ENCODE measurements at regions not wholly inside any gene's neighbourhood (a gene's known extent, or its start where the extent isn't known, plus 50 kb on each side); places are given as distances from the start of the nearest gene placed in this dataset.
A peak's percentile ranks its signal among the peaks of the same experiment; 100 is the strongest.

DNA sequence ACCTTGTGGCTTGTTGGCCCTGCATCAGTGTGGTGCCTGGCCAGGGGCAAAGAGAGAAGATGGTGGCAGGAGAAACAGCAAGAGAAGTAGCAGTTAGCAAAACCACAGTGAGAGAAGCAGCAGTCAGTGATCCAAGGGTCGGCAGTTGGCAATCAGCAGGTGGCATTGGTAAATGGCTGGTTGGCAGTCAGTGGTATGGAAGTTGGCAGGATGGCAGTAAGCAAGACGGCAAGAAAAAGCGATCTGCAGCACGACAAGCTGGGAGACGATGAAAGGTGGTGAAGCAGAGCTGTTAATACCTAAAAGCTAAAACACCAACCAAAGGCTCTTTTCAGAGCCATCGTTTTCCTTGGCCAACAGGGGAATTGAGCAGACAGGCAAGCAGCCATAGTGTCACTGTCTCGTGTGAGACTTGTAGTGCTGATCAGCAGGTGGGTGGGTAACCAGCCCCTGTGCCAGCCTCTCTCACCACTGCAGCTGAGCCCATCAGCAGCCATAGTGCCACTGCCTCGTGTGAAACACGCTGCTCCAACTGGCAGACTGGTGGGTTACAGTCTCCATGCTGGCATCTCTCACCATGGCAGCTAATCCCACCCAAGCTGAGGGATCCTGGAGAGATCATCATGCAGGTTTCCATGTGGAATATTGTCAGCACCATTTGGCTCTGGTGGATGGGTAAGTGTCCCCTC is 2078.4 kb downstream of the PCDH7 start:
- DNase-seq: no peak

DNA sequence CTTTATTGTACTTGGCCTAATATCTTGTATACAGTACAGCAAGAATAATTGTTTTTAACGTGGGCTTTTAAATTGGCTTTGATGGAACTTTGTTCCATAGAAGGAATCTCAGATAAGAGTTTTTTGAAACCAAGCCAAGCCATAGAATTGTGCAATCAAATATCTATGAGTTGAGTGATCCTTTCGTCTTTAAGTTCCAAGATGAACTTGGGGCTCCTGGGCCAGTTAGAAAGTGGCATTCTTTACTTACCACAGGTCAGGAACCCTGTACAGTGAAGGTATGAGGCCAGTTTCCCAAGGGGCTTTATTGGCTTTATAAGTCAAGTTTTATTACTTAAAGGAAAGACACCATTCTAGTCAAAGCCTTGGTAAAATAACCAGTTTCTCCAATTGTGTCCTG is 2104.2 kb downstream of the PCDH7 start:
- no peak for DNase-seq

DNA sequence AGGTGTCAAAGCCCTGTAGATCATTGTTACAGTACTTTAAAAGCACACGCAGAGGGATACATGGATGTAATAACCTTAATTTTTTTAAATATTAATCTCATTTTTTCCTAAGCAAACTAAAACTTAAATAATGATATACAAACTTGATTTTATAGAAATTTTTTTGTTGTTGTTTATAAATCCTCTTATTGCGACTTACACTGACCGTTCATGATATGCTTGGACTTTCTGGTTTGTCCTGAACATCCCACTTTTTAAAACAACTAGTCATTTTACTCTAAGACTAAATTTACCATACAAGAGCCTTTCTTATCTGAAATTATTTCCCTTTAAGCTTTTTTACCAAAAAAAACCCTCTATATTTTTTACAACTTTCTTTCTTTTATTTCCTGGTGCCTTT is 2106.0 kb downstream of the PCDH7 start:
- no peak for DNase-seq

DNA sequence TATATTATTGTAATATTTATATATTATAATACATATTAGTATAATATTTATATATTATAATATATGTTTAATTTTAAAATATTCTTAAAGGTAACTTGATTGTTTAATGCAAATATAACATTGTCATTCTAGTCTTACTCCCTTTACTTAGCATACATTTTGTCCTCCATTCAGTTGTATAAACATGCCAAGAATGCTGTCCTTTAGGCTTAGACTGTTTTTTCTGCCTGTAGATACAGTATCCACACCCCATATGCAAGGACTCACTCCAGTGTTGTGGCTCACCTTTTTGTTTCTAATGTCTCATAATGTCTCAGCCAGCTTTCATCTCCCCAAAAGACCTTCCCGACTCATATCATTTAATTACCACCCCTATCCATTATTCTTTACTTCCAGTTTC is 2110.0 kb downstream of the PCDH7 start:
- DNase-seq: no peak

DNA sequence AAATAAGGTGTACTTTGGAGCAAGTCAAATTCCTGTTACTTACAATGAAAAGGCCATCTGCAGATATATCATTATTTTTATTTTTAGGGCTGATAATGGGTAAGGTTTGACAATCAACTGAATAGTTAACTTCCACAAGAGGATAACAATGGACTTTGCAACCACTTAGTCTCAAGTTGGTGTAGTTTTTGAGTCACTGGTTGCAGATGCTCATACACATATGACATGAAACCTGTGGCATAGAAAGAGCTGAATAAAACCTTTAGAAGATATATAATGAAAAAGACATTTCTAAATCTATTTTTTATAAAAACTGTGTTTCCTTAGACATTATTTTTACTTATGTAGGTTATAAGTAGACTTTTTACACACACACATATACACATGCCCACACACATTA is 2110.9 kb downstream of the PCDH7 start:
- DNase-seq: no peak

DNA sequence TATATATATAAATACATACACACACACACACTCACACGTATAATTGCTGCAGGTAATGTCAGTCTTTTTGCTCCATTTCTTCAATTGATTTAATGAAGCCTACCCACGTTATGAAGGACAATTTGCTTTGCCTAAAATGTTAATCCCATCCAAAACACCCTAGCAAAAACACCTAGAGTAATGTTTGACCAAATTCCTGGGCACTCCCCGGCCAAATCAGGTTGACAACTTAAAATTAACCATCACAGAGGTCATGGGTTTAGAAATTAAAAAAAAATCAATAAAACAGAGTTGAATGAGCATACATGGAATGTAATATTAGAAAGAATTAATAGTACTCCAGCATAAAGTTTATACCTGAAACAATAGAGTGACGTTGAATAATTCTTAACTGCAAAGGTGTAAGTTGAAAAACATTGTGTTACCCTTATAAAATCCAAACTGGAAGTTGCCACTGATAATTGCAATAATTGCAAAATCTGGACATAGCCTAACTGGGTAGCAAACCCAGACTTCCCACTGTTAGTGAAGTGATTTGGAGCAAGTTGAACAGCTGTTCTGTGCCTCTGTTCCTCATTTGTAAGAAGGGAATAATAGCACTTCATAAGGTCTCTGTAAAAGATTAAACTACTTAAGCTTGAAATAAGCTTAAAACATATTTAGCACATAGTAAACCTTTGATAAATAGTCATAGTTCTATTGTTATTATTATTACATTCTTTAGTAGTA is 2120.5 kb downstream of the PCDH7 start:
- DNase-seq: no peak

DNA sequence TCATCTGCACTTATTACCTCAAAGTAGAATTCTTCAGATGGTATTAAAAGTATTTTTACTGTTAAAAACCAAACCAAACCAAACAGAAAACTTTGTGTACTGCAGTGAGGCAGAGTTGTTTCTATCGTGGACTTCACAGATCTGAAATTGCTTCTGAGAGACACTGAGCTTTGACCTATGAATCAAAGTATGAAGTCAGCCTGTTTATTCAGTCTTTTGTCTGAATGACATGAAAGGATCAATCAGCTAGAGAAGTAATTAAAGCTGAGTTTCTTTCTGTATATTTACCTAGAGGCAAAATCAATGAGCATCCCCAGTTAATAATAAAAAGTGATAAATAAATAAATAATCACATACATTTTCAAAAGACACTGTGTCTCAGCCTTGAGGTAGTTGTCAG is 2121.0 kb downstream of the PCDH7 start:
- DNase-seq: no peak

DNA sequence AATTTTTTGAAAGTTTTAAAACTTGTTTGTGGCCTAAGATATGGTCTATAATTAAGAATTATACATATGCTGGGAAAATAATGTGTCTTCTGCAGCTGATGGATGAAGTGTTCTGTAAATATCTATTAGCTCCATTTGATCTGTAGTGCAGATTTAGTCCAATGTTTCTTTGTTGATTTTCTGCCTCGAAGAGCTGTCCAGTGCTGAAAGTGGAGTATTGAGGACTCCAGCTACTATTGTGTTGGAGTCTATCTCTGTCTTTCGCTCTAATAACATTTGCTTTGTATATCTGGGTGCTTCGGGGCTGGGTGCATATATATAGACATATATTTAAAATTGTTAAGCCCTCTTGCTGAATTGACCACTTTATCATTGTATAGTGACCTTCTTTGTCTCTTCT is 2127.3 kb downstream of the PCDH7 start:
- DNase-seq: no peak

DNA sequence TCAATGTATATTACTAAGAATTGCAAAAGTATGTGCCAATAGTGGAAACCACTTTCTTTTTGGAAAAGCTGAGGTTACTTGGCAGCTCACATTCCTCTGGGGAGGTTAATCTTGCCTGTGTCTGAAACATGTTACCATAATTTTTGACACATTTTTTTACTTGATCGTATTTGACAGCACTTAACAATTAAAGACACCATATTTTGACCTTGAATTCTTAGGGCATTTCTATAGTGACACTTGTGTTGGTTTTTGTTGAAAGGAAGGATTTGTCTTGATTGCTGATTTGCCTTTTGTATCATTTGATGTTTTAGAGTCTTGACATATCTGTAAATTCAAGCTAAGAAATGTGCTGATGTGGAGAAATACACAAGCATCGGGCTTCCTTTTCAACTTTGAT is 2135.5 kb downstream of the PCDH7 start:
- no peak for DNase-seq

DNA sequence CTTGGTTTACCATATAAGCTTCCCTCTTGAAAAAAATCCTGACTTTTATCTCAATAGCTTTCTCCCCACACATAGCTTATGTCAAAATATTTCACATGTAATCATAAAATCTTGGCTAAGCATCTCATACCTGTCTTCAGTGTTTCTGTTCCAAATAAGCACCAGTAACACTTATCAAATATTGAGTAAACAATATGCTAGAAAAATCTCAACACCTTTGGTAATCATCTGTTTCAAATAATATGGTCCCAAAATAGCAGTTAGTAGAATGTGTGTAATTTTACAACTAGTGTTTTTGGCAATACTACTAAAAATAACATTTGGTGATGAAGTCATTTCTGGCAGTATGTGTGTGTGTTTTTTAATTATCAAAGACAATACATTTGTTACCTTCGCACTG is 2138.2 kb downstream of the PCDH7 start:
- DNase-seq: no peak

DNA sequence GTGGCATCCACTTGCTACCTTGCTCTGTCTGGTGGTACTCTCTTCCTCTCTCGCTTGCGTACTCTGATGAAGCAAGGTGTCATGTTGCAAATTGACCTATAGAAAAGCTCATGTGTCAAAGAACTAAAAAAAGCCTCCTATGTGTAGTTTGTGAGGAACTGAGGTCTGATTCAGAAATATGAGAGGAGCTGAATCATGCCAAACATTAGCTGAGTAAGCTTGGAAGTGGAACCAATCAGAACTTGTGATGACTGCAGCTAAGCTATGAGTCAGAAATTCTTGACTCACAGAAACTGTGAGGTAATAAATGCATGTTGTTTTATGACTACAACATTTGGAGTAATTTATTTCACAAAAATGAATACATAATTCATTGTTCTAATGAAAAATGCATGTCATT is 2138.8 kb downstream of the PCDH7 start:
- DNase-seq: peak; percentile 79

DNA sequence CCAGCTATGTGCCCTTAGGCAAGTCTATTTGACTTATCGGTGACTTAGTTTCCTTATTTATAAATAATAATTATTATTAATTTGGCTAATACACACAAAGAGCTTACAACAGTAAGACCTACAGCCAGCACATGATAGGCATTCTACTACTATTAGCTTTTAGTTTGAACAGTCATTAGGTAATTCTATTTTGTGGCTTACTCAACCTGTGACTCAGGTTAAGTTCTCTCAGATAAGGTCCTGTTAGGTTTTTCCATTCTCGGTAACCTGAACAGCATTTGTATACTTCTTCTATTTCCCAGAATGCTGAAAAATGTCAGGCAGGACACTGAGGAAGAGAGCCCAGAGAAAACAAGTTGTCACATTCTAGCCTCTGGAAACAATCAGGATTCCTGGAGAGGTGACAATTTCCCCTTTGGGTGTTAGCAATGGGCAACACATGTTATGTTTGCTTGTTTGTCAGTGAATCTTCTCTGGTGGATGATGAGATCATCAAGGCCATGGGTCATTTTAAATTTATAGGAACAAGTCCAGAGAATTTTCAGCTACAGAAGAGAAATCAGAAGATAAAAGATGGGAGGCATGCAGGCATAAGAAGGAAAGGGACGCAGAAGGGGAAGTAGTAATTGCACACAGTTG is 2144.7 kb downstream of the PCDH7 start:
- no peak for DNase-seq

DNA sequence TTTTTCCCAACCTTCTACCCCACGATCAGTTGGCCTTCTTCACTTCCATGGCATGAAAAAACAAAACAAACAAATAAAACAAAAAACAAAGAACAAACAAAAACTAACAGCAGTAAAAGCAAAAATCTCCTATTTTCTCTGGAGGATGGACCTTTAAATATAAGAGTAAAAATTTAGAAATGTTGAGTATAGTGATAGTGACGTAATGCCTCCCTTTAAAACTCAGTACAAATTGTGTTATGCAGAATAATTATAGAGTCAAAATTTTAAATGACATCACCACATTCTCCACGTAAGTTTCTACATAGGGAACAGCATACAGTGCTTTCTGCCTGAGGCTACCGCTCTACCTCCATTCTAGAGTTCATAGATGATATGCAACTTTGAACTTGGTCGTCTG is 2156.4 kb downstream of the PCDH7 start:
- DNase-seq: no peak

DNA sequence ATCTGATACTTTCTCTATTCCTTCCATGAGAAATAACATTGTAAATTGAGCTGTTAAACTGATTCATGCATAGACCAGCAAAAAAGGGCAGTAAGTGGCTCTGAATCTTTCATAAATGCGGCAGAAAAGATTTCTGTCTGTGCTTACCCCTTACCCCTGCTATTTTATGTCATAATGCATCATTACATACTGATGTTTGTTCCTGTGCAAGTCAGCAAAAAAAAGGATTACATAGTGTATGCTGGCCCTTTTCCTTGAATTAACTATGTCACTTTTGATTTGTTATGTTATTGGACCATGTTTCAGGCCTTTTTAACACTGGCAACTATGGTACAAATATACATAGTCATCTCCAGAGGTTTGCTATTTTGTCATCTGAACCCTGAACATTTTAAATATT is 2159.7 kb downstream of the PCDH7 start:
- no peak for DNase-seq

DNA sequence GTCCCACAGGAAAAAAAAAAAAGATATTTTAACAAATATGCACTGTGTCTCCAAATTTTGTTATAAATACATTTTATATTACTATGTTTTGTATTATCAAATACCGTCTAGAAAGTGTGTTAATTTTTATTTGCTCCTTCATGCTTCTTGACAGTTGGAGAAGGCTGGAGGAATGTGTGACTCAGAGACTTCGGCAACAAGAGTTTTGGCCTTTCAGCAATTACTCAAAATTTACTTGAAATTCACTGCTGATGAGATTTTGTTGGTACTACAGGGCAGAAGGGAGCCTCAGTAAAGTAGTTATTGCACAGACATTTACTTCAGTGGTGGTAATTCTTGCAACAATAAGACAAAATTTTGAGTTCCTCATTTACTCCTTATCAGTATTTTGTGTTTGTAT is 2164.0 kb downstream of the PCDH7 start:
- no peak for DNase-seq

DNA sequence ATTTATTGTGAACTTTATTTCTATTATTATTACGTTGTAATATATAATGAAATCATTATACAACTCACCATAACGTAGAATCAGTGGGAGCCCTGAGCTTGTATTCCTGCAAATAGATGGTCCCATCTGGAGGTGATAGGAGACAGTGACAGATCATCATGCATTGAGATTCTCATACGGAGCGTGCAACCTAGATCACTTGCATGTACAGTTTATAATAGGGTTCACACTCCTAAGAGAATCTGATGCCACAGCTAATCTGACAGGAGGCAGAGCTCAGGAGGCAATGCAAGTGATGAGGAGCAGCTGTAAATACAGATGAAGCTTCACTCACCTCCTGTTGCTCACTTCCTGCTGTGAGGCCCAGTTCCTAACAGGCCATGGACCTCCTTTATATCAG is 2170.2 kb downstream of the PCDH7 start:
- DNase-seq: no peak

DNA sequence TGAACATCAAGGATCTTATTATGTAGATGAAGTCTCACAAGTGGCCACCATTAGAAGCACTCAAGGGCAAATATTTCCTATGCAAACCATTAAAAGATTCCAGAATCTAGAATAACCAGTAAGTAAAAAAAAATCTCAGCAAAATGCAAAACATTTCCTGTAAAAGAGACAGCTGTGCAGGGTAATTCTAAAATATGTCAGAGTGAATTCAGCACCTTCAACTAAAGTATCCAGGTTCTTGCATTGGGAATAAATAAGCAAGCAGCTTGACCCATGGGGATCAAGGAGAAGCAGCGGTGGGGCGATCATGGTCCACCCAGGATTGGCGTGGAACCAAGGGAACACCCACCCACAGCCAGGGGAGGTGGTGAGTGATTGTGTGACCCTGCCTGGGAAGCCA is 2188.9 kb downstream of the PCDH7 start:
- DNase-seq: no peak

DNA sequence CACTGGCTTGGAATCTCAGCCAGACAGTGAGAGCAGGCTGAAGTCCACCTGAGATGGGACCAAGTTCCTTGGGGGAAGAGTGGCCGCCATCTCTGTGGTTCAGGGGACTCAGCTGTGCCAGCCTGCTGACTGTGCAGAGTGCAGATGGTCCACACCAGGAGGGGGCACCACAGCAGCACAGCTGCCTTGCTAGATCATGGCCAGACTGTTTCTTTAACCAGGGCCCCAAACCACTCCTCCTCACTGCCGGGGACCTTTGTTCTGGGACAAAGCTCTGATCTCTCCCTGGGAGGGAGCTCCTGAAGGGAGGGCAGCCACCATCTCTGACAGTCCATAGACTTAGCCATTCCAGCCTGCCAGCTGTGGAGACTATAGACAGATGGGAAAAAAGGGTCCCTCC is 2189.6 kb downstream of the PCDH7 start:
- DNase-seq: no peak

DNA sequence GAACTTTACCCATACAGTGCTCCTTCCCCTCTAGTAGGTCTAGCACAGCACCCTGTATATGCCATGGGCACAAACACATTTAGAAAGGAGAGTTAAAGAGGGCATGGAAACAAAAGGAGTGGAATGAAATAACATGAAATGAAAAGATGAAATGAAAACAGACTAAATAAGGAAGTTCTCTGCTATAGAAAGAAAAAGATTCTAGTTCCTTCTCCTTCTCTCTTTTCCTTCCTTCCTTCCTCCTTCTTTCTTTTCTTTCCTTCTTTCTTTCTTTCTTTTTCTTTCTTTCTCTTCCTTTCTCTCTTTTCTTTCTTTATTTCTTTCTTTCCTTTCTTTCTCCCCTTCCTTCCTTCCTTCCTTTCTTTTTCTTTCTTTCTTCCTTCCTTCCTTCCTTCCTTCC is 2197.4 kb downstream of the PCDH7 start:
- no peak for DNase-seq

DNA sequence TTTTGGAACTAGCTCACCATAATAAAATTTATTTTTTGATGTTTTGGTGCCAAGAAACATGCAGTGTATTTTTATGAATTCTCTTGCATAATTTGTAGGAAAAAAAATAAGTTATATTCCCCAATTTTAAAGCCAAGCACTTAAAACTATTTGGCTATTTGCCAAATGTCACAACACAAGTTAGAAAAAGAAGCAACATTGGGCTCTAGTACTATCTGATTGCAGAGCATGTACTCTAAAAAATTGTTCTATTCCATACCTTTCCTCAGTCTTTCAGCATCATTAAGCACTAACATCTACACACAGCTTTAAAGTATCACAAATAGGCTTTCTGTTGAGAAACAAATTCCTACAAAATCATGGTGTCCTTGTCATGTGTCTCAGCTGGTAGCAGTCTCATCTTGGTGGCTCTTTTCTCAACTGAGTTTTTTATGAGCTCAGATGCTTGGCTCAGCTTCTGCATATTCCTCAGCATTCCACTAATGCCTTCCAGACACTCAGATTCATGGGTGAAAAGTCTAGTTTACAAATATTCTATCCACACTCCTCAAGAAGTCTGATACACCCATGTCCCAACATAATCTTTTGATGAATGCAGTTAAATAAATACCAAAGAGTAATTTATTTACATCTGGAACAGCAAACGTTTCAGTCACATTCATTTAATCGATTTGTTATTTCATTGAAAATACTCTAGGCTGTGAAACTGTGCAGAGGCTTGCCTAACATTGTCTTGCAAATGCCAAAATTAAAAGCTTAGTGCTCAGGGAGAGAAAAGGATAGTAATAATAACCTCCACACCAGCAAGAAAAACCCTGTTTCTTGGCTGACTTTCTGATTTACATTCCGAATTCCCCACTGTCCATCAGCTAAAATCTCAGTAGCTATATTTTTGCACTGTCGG is 2209.9 kb downstream of the PCDH7 start:
- no peak for DNase-seq

DNA sequence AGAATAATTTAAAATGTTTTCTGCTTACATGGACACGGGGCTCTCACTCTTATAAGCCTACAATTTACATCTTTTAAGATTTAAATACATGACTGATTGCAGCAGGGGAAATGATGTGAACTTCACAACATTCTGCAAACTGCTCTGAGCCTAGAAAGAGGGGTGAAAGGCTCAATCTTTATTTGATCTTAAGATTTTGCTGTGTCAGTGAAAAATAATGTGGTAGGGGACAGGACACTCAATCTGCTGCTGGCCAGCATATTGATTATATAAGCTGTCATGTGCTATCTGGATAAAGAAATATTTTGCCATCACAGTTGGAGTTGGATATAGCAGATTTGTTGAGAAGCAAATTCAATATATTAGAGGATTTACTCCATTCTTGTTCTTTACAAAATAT is 2210.5 kb downstream of the PCDH7 start:
- no peak for DNase-seq

DNA sequence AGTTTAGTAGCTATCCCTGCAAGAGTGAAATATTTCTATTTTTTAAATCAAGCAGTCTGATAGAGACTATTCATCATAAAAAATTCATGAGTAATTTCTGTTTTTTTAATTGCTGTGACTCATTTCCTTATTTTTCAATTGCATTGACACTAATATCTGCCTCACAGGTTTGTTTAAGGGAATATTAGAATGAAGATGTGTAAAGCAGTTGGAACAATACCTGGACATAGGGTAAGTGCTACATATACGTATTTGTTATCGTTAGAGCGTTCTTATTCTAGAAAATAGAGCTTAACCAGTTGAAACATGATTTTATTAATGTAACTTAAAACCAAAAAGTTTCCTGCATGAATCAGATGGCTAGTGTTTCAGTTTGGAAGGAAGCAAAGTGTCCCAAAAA is 2211.3 kb downstream of the PCDH7 start:
- no peak for DNase-seq

DNA sequence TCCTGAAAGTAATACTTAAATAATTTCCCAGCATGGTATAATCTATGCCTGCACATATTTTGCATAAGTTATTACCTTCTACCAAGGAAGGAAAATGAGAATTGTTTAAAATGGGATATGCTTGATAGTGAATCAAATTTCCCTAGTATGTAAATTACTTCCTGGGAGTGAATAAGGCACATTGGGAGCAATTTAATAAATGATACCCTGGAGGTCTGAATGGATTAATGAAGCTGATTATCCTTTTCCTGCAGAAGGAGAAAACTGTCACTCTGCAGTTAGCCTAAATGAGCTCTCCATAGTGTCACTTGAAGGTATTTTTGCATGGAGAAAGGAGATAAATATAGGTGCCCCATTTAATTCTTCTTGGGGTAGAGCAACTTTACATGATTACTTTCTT is 2212.0 kb downstream of the PCDH7 start:
- DNase-seq: no peak
